HEK293 (cell line): ENCODE measurements at regions not wholly inside any gene's neighbourhood (a gene's known extent, or its start where the extent isn't known, plus 50 kb on each side); places are given as distances from the start of the nearest gene placed in this dataset.

Experiments used
- CTCF ChIP-seq: fragments of 450-650 bp; formaldehyde crosslinking; IDR thresholded peaks from 2 replicates; pipeline ENCODE4 v1.5.1; 2016; ENCODE audit warnings: missing biosample characterization, missing genetic modification characterization
- ZBTB1 ChIP-seq: fragments of 450-650 bp; formaldehyde crosslinking; IDR thresholded peaks from 2 replicates; pipeline ENCODE4 v1.5.1; 2016; ENCODE audit warnings: missing biosample characterization, missing genetic modification characterization
- ZNF121 ChIP-seq: fragments of 450-650 bp; formaldehyde crosslinking; IDR thresholded peaks from 2 replicates; pipeline ENCODE4 v1.5.1; 2016; ENCODE audit warnings: missing biosample characterization, missing genetic modification characterization
- TF ChIP-seq, protein P1 (sequence below): fragments of 450-650 bp; formaldehyde crosslinking; IDR thresholded peaks from 2 replicates; pipeline ENCODE4 v1.5.1; 2016; ENCODE audit warnings: missing biosample characterization, missing genetic modification characterization

- TF ChIP-seq ZNF121 (tag by site-specific recombination) (no peak), ZBTB1 (tag by site-specific recombination) (no peak), CTCF (tag by site-specific recombination) (no peak)
- TF ChIP-seq, protein P1, sequence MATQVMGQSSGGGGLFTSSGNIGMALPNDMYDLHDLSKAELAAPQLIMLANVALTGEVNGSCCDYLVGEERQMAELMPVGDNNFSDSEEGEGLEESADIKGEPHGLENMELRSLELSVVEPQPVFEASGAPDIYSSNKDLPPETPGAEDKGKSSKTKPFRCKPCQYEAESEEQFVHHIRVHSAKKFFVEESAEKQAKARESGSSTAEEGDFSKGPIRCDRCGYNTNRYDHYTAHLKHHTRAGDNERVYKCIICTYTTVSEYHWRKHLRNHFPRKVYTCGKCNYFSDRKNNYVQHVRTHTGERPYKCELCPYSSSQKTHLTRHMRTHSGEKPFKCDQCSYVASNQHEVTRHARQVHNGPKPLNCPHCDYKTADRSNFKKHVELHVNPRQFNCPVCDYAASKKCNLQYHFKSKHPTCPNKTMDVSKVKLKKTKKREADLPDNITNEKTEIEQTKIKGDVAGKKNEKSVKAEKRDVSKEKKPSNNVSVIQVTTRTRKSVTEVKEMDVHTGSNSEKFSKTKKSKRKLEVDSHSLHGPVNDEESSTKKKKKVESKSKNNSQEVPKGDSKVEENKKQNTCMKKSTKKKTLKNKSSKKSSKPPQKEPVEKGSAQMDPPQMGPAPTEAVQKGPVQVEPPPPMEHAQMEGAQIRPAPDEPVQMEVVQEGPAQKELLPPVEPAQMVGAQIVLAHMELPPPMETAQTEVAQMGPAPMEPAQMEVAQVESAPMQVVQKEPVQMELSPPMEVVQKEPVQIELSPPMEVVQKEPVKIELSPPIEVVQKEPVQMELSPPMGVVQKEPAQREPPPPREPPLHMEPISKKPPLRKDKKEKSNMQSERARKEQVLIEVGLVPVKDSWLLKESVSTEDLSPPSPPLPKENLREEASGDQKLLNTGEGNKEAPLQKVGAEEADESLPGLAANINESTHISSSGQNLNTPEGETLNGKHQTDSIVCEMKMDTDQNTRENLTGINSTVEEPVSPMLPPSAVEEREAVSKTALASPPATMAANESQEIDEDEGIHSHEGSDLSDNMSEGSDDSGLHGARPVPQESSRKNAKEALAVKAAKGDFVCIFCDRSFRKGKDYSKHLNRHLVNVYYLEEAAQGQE (tag by site-specific recombination) = no peak
Observed at GRCh38 chr4:8722556-8722955, 130.0 kb downstream of the CPZ start.
